ENCODE measurements at regions not wholly inside any gene's neighbourhood (a gene's known extent, or its start where the extent isn't known, plus 50 kb on each side); places are given as distances from the start of the nearest gene placed in this dataset.

DNA sequence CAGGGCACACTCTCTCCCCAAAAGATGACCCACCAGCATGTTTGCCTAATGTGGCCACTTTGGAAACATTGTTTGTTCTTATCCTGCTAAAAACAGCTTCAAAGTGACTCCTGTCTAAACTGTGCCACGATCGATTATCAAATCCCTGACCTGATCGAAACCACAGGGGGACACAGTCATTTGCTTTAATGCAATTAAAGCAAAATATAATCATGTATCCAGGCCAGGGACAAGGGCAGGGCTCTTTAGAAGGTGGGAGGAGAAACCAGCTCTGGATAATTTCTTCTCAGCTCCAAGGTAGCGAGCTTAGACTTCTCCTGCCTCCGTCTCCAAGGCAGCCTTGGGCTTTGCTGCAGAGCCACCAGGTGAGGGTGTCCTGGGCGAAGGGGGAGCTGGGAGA, 95.0 kb upstream of the HAND1 start:
- H3K23me2 ChIP-seq (ENCODE audit: low read depth, low read length): no peaks in the 10 kb centered on the region
- ChIA-PET CTCF (ENCODE audit: partially characterized antibody) (interaction anchor here (0.6 to 8.6 kb wide), 5 partner anchors 31 to 105 kb away, joined by 3 to 44 read pairs (median 4); no protein-coding TSS in a partner anchor), POLR2A (ENCODE audit: partially characterized antibody) (interaction anchor here (0.6 kb wide), 1 partner anchor 276 kb away, joined by 3 read pairs; no protein-coding TSS in a partner anchor)
- no peak overlapping the region for H3K27ac ChIP-seq (ENCODE audit: low read depth, low read length)
- no peak overlapping the region for H4K91ac ChIP-seq (replicated peaks; ENCODE audit: insufficient read length, low read length)
- no peak overlapping the region for H3K9ac ChIP-seq (replicated peaks in 1 of 4; ENCODE audit: extremely low read depth in 1 of 4, low read depth in 3 of 4, low read length in 3 of 4)
- no peak overlapping the region for H3K4me3 ChIP-seq (ENCODE audit: extremely low read depth in 1 of 4, insufficient read depth in 2 of 4, low read depth in 3 of 4, low read length in 4 of 4)
- no peak overlapping the region for H3K18ac ChIP-seq (ENCODE audit: extremely low read depth, low read length)
- H3K14ac ChIP-seq (ENCODE audit: insufficient read length): no peak overlapping the region
- H3K4me1 ChIP-seq (replicated peaks in 1 of 4; ENCODE audit: control insufficient read depth in 3 of 4, insufficient read depth in 4 of 4, low read length in 3 of 4): no peaks in the 10 kb centered on the region; a peak in 1 of 7 replicates
- no peaks in the 10 kb centered on the region for H3K79me1 ChIP-seq (ENCODE audit: low read depth, low read length)
- no peaks in the 10 kb centered on the region for H3K36me3 ChIP-seq (ENCODE audit: control insufficient read depth in 2 of 4, insufficient read depth in 4 of 4, low read length in 3 of 4)
- no peak overlapping the region for H2AFZ ChIP-seq (ENCODE audit: low read length)
- H2BK5ac ChIP-seq (ENCODE audit: low read depth, low read length): no peak overlapping the region
- no peak overlapping the region for H2BK120ac ChIP-seq (replicated peaks; ENCODE audit: low read depth, low read length)
- no peak overlapping the region for H2BK20ac ChIP-seq (ENCODE audit: low read length)
- no peak overlapping the region for H2BK12ac ChIP-seq (ENCODE audit: low read depth, low read length)
- H4K5ac ChIP-seq (ENCODE audit: insufficient read length, low read depth, low read length): no peak overlapping the region
- H3K79me2 ChIP-seq (ENCODE audit: control insufficient read depth in 1 of 2, insufficient read depth in 2 of 2, low read length in 2 of 2): no peaks in the 10 kb centered on the region
- H3K23ac ChIP-seq (ENCODE audit: insufficient read length): no peak overlapping the region
- no peak overlapping the region for H2AK5ac ChIP-seq (ENCODE audit: low read depth, low read length)
- H4K20me1 ChIP-seq (replicated peaks in 1 of 2; ENCODE audit: control insufficient read depth in 1 of 2, insufficient read depth in 2 of 2, low read length in 2 of 2): no peaks in the 10 kb centered on the region
- H4K8ac ChIP-seq (ENCODE audit: extremely low read depth, insufficient read depth, low read length): no peak overlapping the region
- peaks cover 0 to 4% (median 0%) of the 10 kb centered on the region in 4 experiments; a peak in 5 of 7 replicates for H3K27me3 ChIP-seq (replicated peaks in 1 of 4; ENCODE audit: control insufficient read depth in 3 of 4, extremely low read depth in 1 of 4, insufficient read depth in 3 of 4, low read length in 3 of 4)
- H3K4me2 ChIP-seq (ENCODE audit: insufficient read depth in 1 of 2, low read depth in 2 of 2, low read length in 2 of 2): no peak overlapping the region
- DNase-seq (ENCODE audit: low read depth in 1 of 2, low spot score in 2 of 2) (no peak), FAIRE-seq (no peak)
- no peak overlapping the region for H3K56ac ChIP-seq (replicated peaks; ENCODE audit: insufficient read length, low read depth, low read length)
- H3K4ac ChIP-seq (replicated peaks; ENCODE audit: insufficient read length, low read depth, low read length): no peak overlapping the region
- no peaks in the 10 kb centered on the region for H3K9me3 ChIP-seq (ENCODE audit: insufficient read depth in 2 of 2, low read depth in 1 of 2, low read length in 1 of 2)
- H2BK15ac ChIP-seq (ENCODE audit: low read length): no peak overlapping the region
- WGBS, 2 experiments (ENCODE audit: extremely low coverage in 1 of 2, insufficient coverage in 1 of 2, insufficient read length in 1 of 2, insufficient replicate concordance in 2 of 2, low coverage in 1 of 2, low lambda C conversion rate in 2 of 2, missing lambda C conversion rate in 1 of 2): 90% methylated on average over 6 of the region's 6 CpGs; no CpG with 5 or more reads in 1 of the 2 experiments
- TF ChIP-seq EGR1 (IDR thresholded peaks at IDR 0.05; ENCODE audit: borderline replicate concordance, low read depth, low read length) (no peak), JUND (IDR thresholded peaks at IDR 0.05; ENCODE audit: low read length) (no peak), HDAC2 (IDR thresholded peaks at IDR 0.05; ENCODE audit: borderline replicate concordance in 1 of 2, low read depth in 2 of 2, low read length in 2 of 2) (no peak), TAF7 (optimal IDR thresholded peaks at IDR 0.05; ENCODE audit: borderline replicate concordance, low read depth, low read length) (no peak), BRCA1 (IDR thresholded peaks at IDR 0.05; ENCODE audit: low read depth, low read length) (no peak), SIN3A (conservative IDR thresholded peaks at IDR 0.05 in 1 of 2, IDR thresholded peaks at IDR 0.05 in 1 of 2; ENCODE audit: low read depth in 1 of 2, low read length in 2 of 2) (no peak), RFX5 (IDR thresholded peaks at IDR 0.05; ENCODE audit: borderline replicate concordance, low read depth, low read length) (no peak), YY1 (IDR thresholded peaks at IDR 0.05; ENCODE audit: low read depth, low read length) (no peak), NRF1 (IDR thresholded peaks at IDR 0.05; ENCODE audit: low read depth, low read length) (no peak)
- TF ChIP-seq, protein P1, sequence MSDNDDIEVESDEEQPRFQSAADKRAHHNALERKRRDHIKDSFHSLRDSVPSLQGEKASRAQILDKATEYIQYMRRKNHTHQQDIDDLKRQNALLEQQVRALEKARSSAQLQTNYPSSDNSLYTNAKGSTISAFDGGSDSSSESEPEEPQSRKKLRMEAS (IDR thresholded peaks at IDR 0.05): no peak
- TF ChIP-seq, protein P2, sequence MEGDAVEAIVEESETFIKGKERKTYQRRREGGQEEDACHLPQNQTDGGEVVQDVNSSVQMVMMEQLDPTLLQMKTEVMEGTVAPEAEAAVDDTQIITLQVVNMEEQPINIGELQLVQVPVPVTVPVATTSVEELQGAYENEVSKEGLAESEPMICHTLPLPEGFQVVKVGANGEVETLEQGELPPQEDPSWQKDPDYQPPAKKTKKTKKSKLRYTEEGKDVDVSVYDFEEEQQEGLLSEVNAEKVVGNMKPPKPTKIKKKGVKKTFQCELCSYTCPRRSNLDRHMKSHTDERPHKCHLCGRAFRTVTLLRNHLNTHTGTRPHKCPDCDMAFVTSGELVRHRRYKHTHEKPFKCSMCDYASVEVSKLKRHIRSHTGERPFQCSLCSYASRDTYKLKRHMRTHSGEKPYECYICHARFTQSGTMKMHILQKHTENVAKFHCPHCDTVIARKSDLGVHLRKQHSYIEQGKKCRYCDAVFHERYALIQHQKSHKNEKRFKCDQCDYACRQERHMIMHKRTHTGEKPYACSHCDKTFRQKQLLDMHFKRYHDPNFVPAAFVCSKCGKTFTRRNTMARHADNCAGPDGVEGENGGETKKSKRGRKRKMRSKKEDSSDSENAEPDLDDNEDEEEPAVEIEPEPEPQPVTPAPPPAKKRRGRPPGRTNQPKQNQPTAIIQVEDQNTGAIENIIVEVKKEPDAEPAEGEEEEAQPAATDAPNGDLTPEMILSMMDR (IDR thresholded peaks at IDR 0.05; ENCODE audit: control extremely low read depth in 1 of 3, insufficient read depth in 1 of 3, low read depth in 1 of 3, low read length in 3 of 3): no peak
